ENCODE measurements at regions not wholly inside any gene's neighbourhood (a gene's known extent, or its start where the extent isn't known, plus 50 kb on each side); places are given as distances from the start of the nearest gene placed in this dataset.

GRCh38 chr11:91160661-91161060, 937.8 kb upstream of the CHORDC1 start:
- DNase-seq (no peak), ATAC-seq (no peak)
- Histone ChIP-seq H3K4me3 (no peak overlapping the region), H3K27ac (no peak overlapping the region), H3K4me1 (no peaks in the 10 kb centered on the region), H3K36me3 (no peaks in the 10 kb centered on the region), H3K27me3 (no peaks in the 10 kb centered on the region), H3K9me3 (no peaks in the 10 kb centered on the region)
- intact Hi-C loops (cut with DNase I) = no loop called here
- no peak for TF ChIP-seq POLR2A (IDR thresholded peaks at IDR 0.05)
- TF ChIP-seq, protein P1, sequence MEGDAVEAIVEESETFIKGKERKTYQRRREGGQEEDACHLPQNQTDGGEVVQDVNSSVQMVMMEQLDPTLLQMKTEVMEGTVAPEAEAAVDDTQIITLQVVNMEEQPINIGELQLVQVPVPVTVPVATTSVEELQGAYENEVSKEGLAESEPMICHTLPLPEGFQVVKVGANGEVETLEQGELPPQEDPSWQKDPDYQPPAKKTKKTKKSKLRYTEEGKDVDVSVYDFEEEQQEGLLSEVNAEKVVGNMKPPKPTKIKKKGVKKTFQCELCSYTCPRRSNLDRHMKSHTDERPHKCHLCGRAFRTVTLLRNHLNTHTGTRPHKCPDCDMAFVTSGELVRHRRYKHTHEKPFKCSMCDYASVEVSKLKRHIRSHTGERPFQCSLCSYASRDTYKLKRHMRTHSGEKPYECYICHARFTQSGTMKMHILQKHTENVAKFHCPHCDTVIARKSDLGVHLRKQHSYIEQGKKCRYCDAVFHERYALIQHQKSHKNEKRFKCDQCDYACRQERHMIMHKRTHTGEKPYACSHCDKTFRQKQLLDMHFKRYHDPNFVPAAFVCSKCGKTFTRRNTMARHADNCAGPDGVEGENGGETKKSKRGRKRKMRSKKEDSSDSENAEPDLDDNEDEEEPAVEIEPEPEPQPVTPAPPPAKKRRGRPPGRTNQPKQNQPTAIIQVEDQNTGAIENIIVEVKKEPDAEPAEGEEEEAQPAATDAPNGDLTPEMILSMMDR (IDR thresholded peaks at IDR 0.05) = no peak
- 39% methylated on average over 1 of the region's 1 CpG for WGBS (ENCODE audit: insufficient coverage, low coverage, low lambda C conversion rate, missing lambda C conversion rate)

DNA sequence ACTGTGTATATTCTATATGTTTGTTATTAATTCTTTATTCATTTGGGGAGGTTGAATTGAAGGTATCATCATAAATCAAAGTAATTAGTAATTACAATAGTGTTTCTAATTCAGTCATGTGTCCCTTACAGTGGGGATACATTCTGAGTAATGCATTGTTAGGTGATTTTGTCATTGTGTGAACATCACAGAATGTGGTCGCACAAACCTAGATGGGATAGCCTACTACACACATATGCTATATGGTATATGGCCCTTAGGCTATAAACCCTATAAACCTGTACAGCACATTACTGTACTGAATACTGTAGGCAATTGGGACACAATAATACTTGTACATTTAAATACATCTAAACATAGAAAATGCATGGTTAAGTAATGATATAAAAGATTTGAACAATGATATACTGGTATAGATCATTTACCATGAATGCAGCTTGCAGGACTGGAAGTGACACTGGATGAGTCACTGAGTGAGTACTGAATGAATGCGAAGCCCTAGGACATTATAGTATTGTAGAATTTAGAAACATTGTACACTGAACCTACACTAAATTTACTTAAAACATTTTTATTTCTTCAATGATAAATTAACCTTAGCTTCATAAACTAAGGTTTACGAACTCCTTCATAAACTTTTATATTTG, 936.2 kb upstream of the CHORDC1 start:
- 58% methylated on average over 3 of the region's 3 CpGs for WGBS (ENCODE audit: insufficient coverage, low coverage, low lambda C conversion rate, missing lambda C conversion rate)
- ATAC-seq (no peak), DNase-seq (no peak)
- Histone ChIP-seq H3K27ac (no peak overlapping the region), H3K4me3 (no peak overlapping the region), H3K4me1 (no peaks in the 10 kb centered on the region), H3K9me3 (no peaks in the 10 kb centered on the region), H3K27me3 (no peaks in the 10 kb centered on the region), H3K36me3 (no peaks in the 10 kb centered on the region)
- no peak for TF ChIP-seq POLR2A (IDR thresholded peaks at IDR 0.05)
- TF ChIP-seq, protein P1 (IDR thresholded peaks at IDR 0.05) = no peak
- intact Hi-C loops (cut with DNase I) = no loop called here

- Histone ChIP-seq H3K27me3 (no peaks in the 10 kb centered on the region), H3K4me1 (no peaks in the 10 kb centered on the region), H3K9me3 (no peaks in the 10 kb centered on the region), H3K36me3 (no peaks in the 10 kb centered on the region), H3K4me3 (no peak overlapping the region), H3K27ac (no peak overlapping the region)
- no peak for DNase-seq
- TF ChIP-seq POLR2A (IDR thresholded peaks at IDR 0.05) = no peak
- TF ChIP-seq, protein P1 (IDR thresholded peaks at IDR 0.05) = no peak
- 5% methylated on average over 1 of the region's 1 CpG for WGBS (ENCODE audit: insufficient coverage, low coverage, low lambda C conversion rate, missing lambda C conversion rate)
- no peak for ATAC-seq
- intact Hi-C loops (cut with DNase I) = no loop called here
Measured at GRCh38 chr11:91158297-91158696, 935.4 kb upstream of the CHORDC1 start.

GRCh38 chr11:91156041-91156440, 933.2 kb upstream of the CHORDC1 start:
- no peaks in the 10 kb centered on the region for H3K36me3 ChIP-seq
- TF ChIP-seq, protein P1 (IDR thresholded peaks at IDR 0.05) = no peak
- TF ChIP-seq POLR2A (IDR thresholded peaks at IDR 0.05) = no peak
- DNase-seq (no peak), ATAC-seq (no peak)
- H3K27ac ChIP-seq = no peak overlapping the region
- H3K27me3 ChIP-seq = no peaks in the 10 kb centered on the region
- intact Hi-C loops (cut with DNase I) = no loop called here
- 67% methylated on average over 8 of the region's 8 CpGs for WGBS (ENCODE audit: insufficient coverage, low coverage, low lambda C conversion rate, missing lambda C conversion rate)
- no peak overlapping the region for H3K4me3 ChIP-seq
- H3K9me3 ChIP-seq = no peaks in the 10 kb centered on the region
- no peaks in the 10 kb centered on the region for H3K4me1 ChIP-seq

DNA sequence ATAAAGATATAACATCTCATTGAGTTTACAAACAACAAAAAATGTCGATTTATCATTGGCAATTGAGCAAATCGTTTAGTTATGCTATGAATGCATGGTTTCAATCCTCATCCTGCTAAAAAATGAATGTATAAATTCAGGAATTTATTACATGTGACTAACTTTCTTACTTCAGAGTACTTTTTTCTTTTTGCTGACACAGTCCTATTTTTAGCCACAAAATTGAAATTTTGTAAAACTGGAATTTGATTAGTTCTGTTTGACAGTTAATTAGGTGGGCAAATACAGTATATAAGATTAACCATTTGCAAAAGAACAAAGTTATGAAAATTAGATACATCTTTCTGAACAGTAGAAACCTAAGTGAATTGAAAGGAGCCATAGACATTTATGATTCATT, 925.0 kb upstream of the CHORDC1 start:
- TF ChIP-seq, protein P1 (IDR thresholded peaks at IDR 0.05) = no peak
- no peak for TF ChIP-seq POLR2A (IDR thresholded peaks at IDR 0.05)
- H3K27ac ChIP-seq = no peak overlapping the region
- no peaks in the 10 kb centered on the region for H3K9me3 ChIP-seq
- 39% methylated on average over 2 of the region's 2 CpGs for WGBS (ENCODE audit: insufficient coverage, low coverage, low lambda C conversion rate, missing lambda C conversion rate)
- DNase-seq = no peak
- no peak overlapping the region for H3K4me3 ChIP-seq
- no peaks in the 10 kb centered on the region for H3K27me3 ChIP-seq
- intact Hi-C loops (cut with DNase I) = no loop called here
- ATAC-seq = no peak
- no peaks in the 10 kb centered on the region for H3K4me1 ChIP-seq
- H3K36me3 ChIP-seq = no peaks in the 10 kb centered on the region
